Loucy (cell line): ENCODE measurements at regions not wholly inside any gene's neighbourhood (a gene's known extent, or its start where the extent isn't known, plus 50 kb on each side); places are given as distances from the start of the nearest gene placed in this dataset.

Experiments
- H2AFZ ChIP-seq: fragments of 200-600 bp; sonication (generic); 2 replicates; pipeline ENCODE4 v1.6.0; 2016; ENCODE audit warnings: antibody characterized with exemption, mild to moderate bottlenecking, low read length, moderate library complexity
- H3F3A ChIP-seq: fragments of 200-600 bp; 2 replicates; pipeline ENCODE4 v1.6.0; 2016; ENCODE audit warnings: antibody characterized with exemption, low read depth, mild to moderate bottlenecking
- H3K27me3 ChIP-seq: fragments of 200-600 bp; sonication (generic); 2 replicates; pipeline ENCODE4 v1.6.1; 2014; ENCODE audit warnings: low read length, mild to moderate bottlenecking; ENCODE audit not compliant: insufficient read depth, poor library complexity, severe bottlenecking
- H3K36me3 ChIP-seq: fragments of 200-600 bp; sonication (generic); 2 replicates; pipeline ENCODE4 v1.6.1; 2016; ENCODE audit warnings: low read length; ENCODE audit not compliant: insufficient read depth
- H3K4me1 ChIP-seq: fragments of 200-600 bp; sonication (generic); 2 replicates; pipeline ENCODE4 v1.5.1; 2014; ENCODE audit warnings: low read length, mild to moderate bottlenecking; ENCODE audit not compliant: insufficient read depth, poor library complexity, severe bottlenecking
- H3K4me2 ChIP-seq: fragments of 200-600 bp; sonication (generic); 2 replicates; pipeline ENCODE4 v1.6.0; 2014; ENCODE audit warnings: antibody characterized with exemption, low read length, low read depth, mild to moderate bottlenecking; ENCODE audit not compliant: poor library complexity, severe bottlenecking
- H3K4me3 ChIP-seq: fragments of 200-600 bp; sonication (generic); 2 replicates; pipeline ENCODE4 v1.5.1; 2014; ENCODE audit warnings: low read length, mild to moderate bottlenecking, mixed read lengths; ENCODE audit not compliant: poor library complexity, severe bottlenecking
- H3K79me2 ChIP-seq: fragments of 200-600 bp; sonication (generic); 2 replicates; pipeline ENCODE4 v1.6.1; 2014; ENCODE audit warnings: low read length; ENCODE audit not compliant: insufficient read depth
- H3K9ac ChIP-seq: fragments of 200-600 bp; sonication (generic); 2 replicates; pipeline ENCODE4 v1.6.0; 2014; ENCODE audit warnings: mild to moderate bottlenecking, low read depth, low read length, moderate library complexity; ENCODE audit not compliant: poor library complexity, severe bottlenecking
- H3K9me2 ChIP-seq: fragments of 200-600 bp; sonication (generic); replicated peaks from 2 replicates; pipeline ENCODE4 v1.6.1; 2016; ENCODE audit warnings: low read depth, low read length, mixed read lengths
- H3K9me3 ChIP-seq: fragments of 200-600 bp; sonication (generic); 2 replicates; pipeline ENCODE4 v1.6.1; 2014; ENCODE audit warnings: mild to moderate bottlenecking, antibody characterized with exemption, low read length, low read depth; ENCODE audit not compliant: insufficient read depth
- H4K20me1 ChIP-seq: fragments of 200-600 bp; sonication (generic); 2 replicates; pipeline ENCODE4 v1.6.0; 2014; ENCODE audit warnings: antibody characterized with exemption, low read length, mild to moderate bottlenecking; ENCODE audit not compliant: insufficient read depth, poor library complexity, severe bottlenecking
- CTCF ChIP-seq: fragments of 200-600 bp; sonication (generic); conservative IDR thresholded peaks from 2 replicates; pipeline ENCODE4 v1.5.1; 2014; ENCODE audit warnings: mild to moderate bottlenecking, antibody characterized with exemption, low read length
- EZH2phosphoT487 ChIP-seq: fragments of 200-600 bp; IDR thresholded peaks from 2 replicates; pipeline ENCODE4 v1.6.1; 2018; ENCODE audit warnings: antibody characterized with exemption, mild to moderate bottlenecking, moderate library complexity, borderline replicate concordance

GRCh38 chr9:89829346-89829745 lies 224.5 kb downstream of the GADD45G start:
- H3K79me2 ChIP-seq = no peaks in the 10 kb centered on the region
- no peaks in the 10 kb centered on the region for H3K36me3 ChIP-seq
- 0 out of 2 replicates have a peak, but pooled peaks cover 3% of the 10 kb centered on the region for H3K9me3 ChIP-seq
- no peaks in the 10 kb centered on the region for H3K27me3 ChIP-seq
- no peak overlapping the region for H3K9ac ChIP-seq
- H3K4me1 ChIP-seq = peaks cover 8% of the 10 kb centered on the region
- H3F3A ChIP-seq = no peaks in the 10 kb centered on the region
- no peak overlapping the region for H3K4me3 ChIP-seq
- no peak overlapping the region for H2AFZ ChIP-seq
- TF ChIP-seq CTCF (no peak), EZH2phosphoT487 (no peak)
- H3K9me2 ChIP-seq = no peaks in the 10 kb centered on the region
- no peaks in the 10 kb centered on the region for H4K20me1 ChIP-seq
- no peak overlapping the region for H3K4me2 ChIP-seq

GRCh38 chr9:89835666-89836065 lies 230.9 kb downstream of the GADD45G start:
- H3K9me2 ChIP-seq = no peaks in the 10 kb centered on the region
- H3K27me3 ChIP-seq = no peaks in the 10 kb centered on the region
- no peak for TF ChIP-seq CTCF
- no peak for TF ChIP-seq EZH2phosphoT487
- H3K79me2 ChIP-seq = no peaks in the 10 kb centered on the region
- H3K9ac ChIP-seq = no peak overlapping the region
- H3K4me1 ChIP-seq = no peaks in the 10 kb centered on the region
- no peak overlapping the region for H3K4me3 ChIP-seq
- no peaks in the 10 kb centered on the region for H3K36me3 ChIP-seq
- H4K20me1 ChIP-seq = no peaks in the 10 kb centered on the region
- H2AFZ ChIP-seq = no peak overlapping the region
- H3K9me3 ChIP-seq = no peaks in the 10 kb centered on the region
- H3K4me2 ChIP-seq = no peak overlapping the region
- no peaks in the 10 kb centered on the region for H3F3A ChIP-seq

GRCh38 chr9:89837162-89837933 lies 232.5 kb downstream of the GADD45G start:
- H3K9me2 ChIP-seq = no peaks in the 10 kb centered on the region
- H3K27me3 ChIP-seq = no peaks in the 10 kb centered on the region

More at GRCh38 chr9:89837162-89837933, 232.5 kb downstream of the GADD45G start:
- Histone ChIP-seq H3K9me3 (no peaks in the 10 kb centered on the region), H3K36me3 (no peaks in the 10 kb centered on the region), H2AFZ (no peak overlapping the region), H3F3A (no peaks in the 10 kb centered on the region), H4K20me1 (no peaks in the 10 kb centered on the region), H3K4me1 (no peaks in the 10 kb centered on the region), H3K9ac (no peak overlapping the region), H3K4me3 (no peak overlapping the region), H3K79me2 (no peaks in the 10 kb centered on the region), H3K4me2 (no peak overlapping the region)
- TF ChIP-seq EZH2phosphoT487 = no peak
- no peak for TF ChIP-seq CTCF
